Limb (tissue), 2 donors: ENCODE measurements at regions not wholly inside any gene's neighbourhood (a gene's known extent, or its start where the extent isn't known, plus 50 kb on each side); places are given as distances from the start of the nearest gene placed in this dataset.
A peak's percentile ranks its signal among the peaks of the same experiment; 100 is the strongest.

Experiments used
- DNase-seq, 2 donors: peaks; one replicate each; pipeline ENCODE4 v3.0.0-alpha.2; 2016; ENCODE audit errors: extremely low spot score in 2 of 2

GRCh38 chr5:135702191-135702590 lies 123.4 kb upstream of the CXCL14 start:
- no peak for DNase-seq

- DNase-seq = no peak
Observed at GRCh38 chr5:135700731-135701130, 121.9 kb upstream of the CXCL14 start.

DNA sequence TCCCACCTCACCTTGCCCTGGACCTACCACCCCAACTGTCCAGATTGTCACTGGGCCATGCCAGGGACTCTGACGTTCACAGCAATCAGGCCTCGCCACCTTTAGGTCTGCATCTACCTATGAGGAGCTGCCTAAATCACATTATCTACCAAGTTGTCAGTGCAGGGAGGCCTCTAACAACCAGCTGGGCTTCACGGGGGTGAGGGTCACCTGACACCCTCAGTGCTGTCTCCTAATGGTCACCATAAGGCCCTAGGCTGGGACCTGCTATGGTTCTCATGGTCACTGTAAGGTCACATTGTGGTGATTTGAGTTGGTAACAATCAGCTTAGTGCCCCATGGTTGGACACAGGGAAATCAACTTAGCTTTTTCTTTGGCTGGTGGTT lies 119.2 kb upstream of the CXCL14 start:
- no peak for DNase-seq

DNA sequence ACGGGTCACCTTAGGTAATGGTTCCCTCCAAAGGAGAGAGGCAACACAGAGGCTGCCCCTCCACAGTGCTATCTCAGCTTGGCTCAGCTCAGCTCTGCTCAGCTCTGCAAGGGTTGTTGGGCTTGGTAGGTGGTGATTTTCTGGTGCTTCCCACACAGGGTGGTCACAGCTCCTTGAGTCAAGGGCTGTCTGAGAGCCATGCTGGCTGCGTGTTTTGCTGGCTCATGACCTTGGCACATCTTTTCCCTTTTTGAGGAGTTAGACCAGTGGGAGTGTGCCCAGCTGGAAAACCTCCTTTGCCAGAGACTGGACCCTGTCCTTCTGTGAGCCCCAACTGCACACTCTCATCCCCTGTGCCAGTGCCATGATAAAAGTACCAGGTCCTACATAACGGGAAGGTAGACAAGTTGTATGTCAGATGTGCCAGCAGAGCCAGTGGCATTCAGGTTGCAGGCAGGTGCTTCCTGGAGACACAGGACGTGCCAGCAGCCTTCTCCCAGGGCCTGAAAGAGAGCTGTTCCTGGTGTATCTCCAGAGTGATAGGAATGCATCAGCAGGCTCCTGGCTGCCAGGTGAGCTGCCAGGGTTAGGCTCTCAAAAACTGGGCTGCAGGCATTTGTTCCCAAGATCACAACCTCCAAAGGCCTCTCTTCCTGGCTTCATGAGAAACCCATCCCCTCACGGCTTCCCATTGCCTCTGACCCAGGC lies 118.6 kb upstream of the CXCL14 start:
- DNase-seq = no peak

GRCh38 chr5:135696317-135696716 lies 117.5 kb upstream of the CXCL14 start:
- no peak for DNase-seq

DNA sequence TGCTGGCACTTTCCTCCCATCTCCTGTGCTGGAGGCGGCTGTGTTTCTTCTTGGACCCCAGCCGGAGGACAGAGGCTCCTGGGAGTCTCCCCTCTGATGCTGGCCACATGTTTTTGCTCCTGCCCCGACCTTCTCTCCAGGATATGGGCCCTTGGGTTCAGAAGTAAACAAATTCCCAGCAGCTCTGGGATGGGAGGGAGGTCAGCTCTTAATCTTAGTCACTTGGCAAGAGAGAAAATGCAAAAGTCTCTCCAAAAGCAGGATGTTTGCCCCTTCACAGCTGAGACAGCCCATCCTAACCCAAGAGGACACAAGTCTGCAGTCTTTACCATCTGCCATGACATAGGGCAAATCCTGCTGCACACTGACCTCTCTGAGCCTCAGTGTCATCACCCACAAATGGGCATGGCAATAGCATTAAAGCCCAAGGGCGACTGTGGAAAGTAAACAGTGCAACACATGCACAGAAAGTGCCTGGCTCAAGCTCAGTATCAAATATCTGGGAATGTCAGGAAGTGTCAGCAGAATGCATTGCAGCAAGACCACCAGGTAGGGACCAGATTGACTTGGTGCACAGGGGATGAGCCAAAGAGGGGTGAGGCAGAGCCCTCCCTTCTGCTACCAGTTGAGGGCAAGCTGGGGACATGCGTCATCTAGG lies 117.0 kb upstream of the CXCL14 start:
- no peak for DNase-seq

DNA sequence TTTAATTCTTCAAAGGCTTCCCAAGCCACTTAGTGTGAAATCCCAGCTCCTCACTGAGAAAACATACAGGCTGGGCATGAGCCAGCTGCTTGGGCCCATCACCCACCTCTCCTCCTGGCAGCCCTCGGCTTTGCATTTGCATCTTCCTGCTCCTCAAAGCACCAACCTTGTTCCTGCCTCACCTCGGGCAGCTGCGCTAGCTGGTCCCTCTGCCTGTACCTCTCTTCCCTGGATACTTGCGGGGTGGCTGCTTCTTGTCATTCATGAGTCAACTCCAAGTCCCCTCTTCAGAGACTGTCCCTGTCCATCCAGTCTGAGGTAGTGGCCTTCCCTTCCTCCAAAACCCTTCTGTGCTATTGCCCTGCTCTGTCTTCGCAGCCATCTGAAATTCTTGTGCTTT lies 116.1 kb upstream of the CXCL14 start:
- DNase-seq = no peak

- peak in 1 of 2 donors; percentile 51 for DNase-seq
Observed at GRCh38 chr5:135694012-135694411, 115.2 kb upstream of the CXCL14 start.

GRCh38 chr5:135693371-135693955 lies 114.7 kb upstream of the CXCL14 start:
- no peak for DNase-seq

DNA sequence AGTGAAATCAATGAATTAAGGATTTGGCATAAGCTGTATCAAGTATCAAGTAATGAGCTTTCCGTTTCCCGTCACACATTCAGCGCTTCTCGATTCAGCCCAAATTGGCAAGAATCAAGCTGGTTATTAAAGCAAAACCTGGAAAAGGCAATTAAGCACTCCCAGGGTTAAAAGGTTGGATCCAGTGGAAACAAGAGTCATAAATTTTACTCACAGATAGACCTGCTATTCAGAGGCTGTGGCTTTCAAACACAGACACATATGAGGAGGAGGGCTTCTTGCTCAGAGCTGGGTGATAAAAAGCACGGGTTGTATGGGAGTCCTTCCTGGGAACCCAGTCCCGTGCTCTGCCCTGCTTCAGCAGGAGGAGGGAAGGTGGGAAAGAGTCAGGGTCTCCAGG lies 112.3 kb upstream of the CXCL14 start:
- no peak for DNase-seq

DNA sequence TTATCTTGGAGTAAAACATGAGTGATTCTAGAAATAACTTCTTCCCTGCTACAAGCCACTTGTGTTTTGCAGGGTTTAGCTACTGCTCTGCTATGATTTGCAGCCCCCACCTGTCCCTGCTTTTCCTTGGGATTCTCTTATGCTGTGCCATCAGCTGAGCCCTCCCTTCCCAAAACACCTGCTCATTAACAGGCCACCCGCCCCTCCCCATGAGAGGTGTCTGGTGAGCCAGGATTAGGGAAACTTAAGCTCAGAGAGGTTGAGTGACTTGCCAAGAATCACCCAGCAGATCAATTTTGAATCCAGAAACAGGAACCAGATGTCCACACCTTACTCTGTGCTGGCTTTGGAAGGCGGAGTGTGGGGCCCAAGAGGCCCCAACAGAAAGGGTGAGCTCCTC lies 111.7 kb upstream of the CXCL14 start:
- DNase-seq = no peak

DNA sequence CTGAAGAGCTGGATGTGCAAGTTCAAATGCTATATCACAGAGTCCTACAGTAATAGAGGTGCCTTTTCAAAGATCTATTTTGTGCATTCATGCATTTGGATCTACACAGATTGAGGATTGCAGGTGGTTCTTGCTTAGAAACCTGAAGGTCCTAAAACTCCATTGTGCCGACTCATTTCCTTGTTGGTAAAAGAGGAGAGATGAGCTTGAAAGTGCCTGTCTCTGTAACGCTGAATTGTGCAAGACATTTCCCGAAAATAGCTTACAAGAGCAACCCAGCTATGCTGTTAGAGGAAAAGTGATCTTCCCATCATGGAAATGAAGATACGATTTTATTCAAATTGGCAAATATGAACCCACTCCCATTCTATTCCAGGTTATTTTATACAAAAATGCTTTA lies 110.7 kb upstream of the CXCL14 start:
- DNase-seq = no peak

- DNase-seq = no peak
Observed at GRCh38 chr5:135688385-135688784, 109.6 kb upstream of the CXCL14 start.

GRCh38 chr5:135683189-135683588 lies 104.4 kb upstream of the CXCL14 start:
- DNase-seq = no peak

- no peak for DNase-seq
Observed at GRCh38 chr5:135680713-135681112, 101.9 kb upstream of the CXCL14 start.

- no peak for DNase-seq
Observed at GRCh38 chr5:135678640-135679268, 100.0 kb upstream of the CXCL14 start.

DNA sequence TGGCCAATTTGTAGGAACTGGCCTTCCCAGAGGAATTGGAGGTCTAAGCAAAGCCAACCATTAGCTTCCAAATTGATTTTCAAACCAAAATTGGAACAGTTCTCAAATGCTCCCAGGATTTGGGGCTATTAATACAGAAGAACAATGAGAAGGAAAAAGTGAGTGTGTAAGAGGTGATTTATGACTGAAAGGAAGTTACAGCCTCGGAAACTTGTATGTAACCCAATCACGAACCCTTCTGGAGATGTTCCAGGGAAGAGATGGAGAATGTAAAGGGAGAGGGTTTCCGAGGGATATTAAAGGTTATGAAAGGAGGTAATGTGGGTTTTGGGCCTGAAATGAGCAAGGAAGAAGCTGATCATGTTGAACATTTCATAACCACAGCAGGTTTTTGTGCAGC lies 93.2 kb upstream of the CXCL14 start:
- no peak for DNase-seq

GRCh38 chr5:135671052-135671705 lies 92.4 kb upstream of the CXCL14 start:
- no peak for DNase-seq

- no peak for DNase-seq
Observed at GRCh38 chr5:135670588-135670987, 91.8 kb upstream of the CXCL14 start.

DNA sequence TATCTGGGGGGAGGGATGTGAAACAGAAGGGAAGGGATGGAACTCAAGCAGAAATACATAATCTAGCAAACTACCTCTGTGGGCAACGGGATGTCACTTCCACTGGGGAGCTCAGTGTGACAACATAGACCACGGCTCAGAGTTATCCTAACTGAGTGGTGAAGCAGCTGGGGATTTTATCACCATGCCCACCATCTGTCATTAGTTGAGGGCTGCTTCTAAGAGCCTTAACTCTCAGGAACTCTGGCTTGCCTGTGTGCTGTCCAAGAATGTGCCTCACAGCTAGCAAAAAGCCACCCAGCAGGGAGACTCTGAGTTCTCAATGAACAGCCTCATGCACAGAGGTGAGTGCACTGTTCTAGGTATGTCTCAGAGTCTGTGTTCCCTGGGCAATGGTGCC lies 90.6 kb upstream of the CXCL14 start:
- no peak for DNase-seq

GRCh38 chr5:135667673-135668072 lies 88.9 kb upstream of the CXCL14 start:
- DNase-seq = no peak

- no peak for DNase-seq
Observed at GRCh38 chr5:135667204-135667603, 88.4 kb upstream of the CXCL14 start.
